ENCODE measurements at regions not wholly inside any gene's neighbourhood (a gene's known extent, or its start where the extent isn't known, plus 50 kb on each side); places are given as distances from the start of the nearest gene placed in this dataset.

DNA sequence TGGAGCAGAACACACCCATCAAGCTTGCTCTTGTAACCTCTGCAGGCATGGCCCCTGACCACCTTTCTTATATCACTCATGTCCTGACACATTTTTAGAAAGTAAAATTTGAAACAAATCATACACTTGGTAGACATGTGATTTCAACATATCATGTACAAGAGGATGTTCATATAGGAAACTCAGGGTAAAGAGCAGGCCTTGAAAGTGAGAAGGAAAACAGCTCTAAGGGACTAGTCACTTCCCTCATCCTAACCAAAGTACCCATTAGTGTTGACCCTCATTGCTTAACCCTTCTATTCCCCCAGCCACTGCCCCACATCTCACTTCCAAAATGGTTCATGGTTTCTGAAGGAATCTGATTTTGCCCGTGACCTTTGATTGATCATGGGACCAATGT, 492.4 kb upstream of the KLF4 start:
- Histone ChIP-seq H3K27me3 (ENCODE audit: control insufficient read depth in 4 of 4, insufficient read depth in 4 of 4, low read length in 3 of 4) (no peaks in the 10 kb centered on the region), H3K36me3 (ENCODE audit: control insufficient read depth in 4 of 4, insufficient read depth in 3 of 4, low read depth in 1 of 4, low read length in 3 of 4) (no peaks in the 10 kb centered on the region), H3K27ac (ENCODE audit: low read depth in 1 of 2, low read length in 2 of 2) (no peak overlapping the region), H3K4me1 (ENCODE audit: control insufficient read depth in 4 of 4, insufficient read depth in 4 of 4, low read length in 3 of 4) (no peaks in the 10 kb centered on the region), H3K9ac (ENCODE audit: low read depth in 1 of 2, low read length in 2 of 2) (no peak overlapping the region), H3K4me3 (ENCODE audit: low read depth in 1 of 3, low read length in 3 of 3) (no peak overlapping the region), H3K9me3 (ENCODE audit: control insufficient read depth in 4 of 4, low read length in 3 of 4) (no peaks in the 10 kb centered on the region)
- no peak for TF ChIP-seq GABPA (IDR thresholded peaks at IDR 0.05 in 1 of 2, conservative IDR thresholded peaks at IDR 0.05 in 1 of 2)
- no peak for TF ChIP-seq SP1 (IDR thresholded peaks at IDR 0.05)
- no peak for TF ChIP-seq RAD21 (IDR thresholded peaks at IDR 0.05)
- TF ChIP-seq, protein P1, sequence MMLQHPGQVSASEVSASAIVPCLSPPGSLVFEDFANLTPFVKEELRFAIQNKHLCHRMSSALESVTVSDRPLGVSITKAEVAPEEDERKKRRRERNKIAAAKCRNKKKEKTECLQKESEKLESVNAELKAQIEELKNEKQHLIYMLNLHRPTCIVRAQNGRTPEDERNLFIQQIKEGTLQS (IDR thresholded peaks at IDR 0.05), result no peak
- TF ChIP-seq FOXA1 (IDR thresholded peaks at IDR 0.05), result no peak
- no peak for TF ChIP-seq JUND (IDR thresholded peaks at IDR 0.05)
- TF ChIP-seq FOXA2 (IDR thresholded peaks at IDR 0.05), result no peak
- TF ChIP-seq, protein P2, sequence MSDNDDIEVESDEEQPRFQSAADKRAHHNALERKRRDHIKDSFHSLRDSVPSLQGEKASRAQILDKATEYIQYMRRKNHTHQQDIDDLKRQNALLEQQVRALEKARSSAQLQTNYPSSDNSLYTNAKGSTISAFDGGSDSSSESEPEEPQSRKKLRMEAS (IDR thresholded peaks at IDR 0.05), result no peak
- no peak for TF ChIP-seq HNF4G (IDR thresholded peaks at IDR 0.05)
- TF ChIP-seq TAF1 (conservative IDR thresholded peaks at IDR 0.05), result no peak
- TF ChIP-seq EGR1 (IDR thresholded peaks at IDR 0.05; ENCODE audit: low read depth in 2 of 2), result no peak
- TF ChIP-seq, protein P3, sequence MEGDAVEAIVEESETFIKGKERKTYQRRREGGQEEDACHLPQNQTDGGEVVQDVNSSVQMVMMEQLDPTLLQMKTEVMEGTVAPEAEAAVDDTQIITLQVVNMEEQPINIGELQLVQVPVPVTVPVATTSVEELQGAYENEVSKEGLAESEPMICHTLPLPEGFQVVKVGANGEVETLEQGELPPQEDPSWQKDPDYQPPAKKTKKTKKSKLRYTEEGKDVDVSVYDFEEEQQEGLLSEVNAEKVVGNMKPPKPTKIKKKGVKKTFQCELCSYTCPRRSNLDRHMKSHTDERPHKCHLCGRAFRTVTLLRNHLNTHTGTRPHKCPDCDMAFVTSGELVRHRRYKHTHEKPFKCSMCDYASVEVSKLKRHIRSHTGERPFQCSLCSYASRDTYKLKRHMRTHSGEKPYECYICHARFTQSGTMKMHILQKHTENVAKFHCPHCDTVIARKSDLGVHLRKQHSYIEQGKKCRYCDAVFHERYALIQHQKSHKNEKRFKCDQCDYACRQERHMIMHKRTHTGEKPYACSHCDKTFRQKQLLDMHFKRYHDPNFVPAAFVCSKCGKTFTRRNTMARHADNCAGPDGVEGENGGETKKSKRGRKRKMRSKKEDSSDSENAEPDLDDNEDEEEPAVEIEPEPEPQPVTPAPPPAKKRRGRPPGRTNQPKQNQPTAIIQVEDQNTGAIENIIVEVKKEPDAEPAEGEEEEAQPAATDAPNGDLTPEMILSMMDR (IDR thresholded peaks at IDR 0.05; ENCODE audit: low read depth, low read length, missing input control), result no peak
- TF ChIP-seq YY1 (IDR thresholded peaks at IDR 0.05), result no peak
- DNase-seq (ENCODE audit: low spot score), result no peak
- WGBS, result 98% methylated on average over 1 of the region's 1 CpG

DNA sequence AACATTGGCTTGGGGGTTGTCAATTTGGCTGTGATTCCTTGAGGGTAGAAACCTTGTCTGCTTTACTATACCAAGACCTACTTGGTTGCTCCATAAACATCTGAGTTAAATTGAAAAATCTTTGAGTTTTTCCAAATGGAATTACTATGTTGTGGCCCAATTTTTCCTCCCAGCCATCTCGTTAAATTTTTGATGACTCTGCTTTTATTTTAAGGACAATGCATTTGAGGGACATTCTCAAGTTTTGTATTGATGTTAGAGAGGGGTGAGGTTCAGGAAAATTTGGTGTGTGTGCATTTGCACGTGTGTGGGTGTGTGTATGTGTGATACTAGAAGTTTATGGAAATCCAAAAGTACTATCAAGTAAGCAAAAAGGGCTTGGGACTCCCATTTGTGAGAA, 491.4 kb upstream of the KLF4 start:
- no peaks in the 10 kb centered on the region for H3K9me3 ChIP-seq (ENCODE audit: control insufficient read depth in 4 of 4, low read length in 3 of 4)
- no peaks in the 10 kb centered on the region for H3K36me3 ChIP-seq (ENCODE audit: control insufficient read depth in 4 of 4, insufficient read depth in 3 of 4, low read depth in 1 of 4, low read length in 3 of 4)
- DNase-seq (ENCODE audit: low spot score), result no peak
- no peak overlapping the region for H3K9ac ChIP-seq (ENCODE audit: low read depth in 1 of 2, low read length in 2 of 2)
- no peaks in the 10 kb centered on the region for H3K27me3 ChIP-seq (ENCODE audit: control insufficient read depth in 4 of 4, insufficient read depth in 4 of 4, low read length in 3 of 4)
- no peak overlapping the region for H3K4me3 ChIP-seq (ENCODE audit: low read depth in 1 of 3, low read length in 3 of 3)
- 84% methylated on average over 2 of the region's 2 CpGs for WGBS
- no peak overlapping the region for H3K27ac ChIP-seq (ENCODE audit: low read depth in 1 of 2, low read length in 2 of 2)
- no peaks in the 10 kb centered on the region for H3K4me1 ChIP-seq (ENCODE audit: control insufficient read depth in 4 of 4, insufficient read depth in 4 of 4, low read length in 3 of 4)
- TF ChIP-seq HNF4A (conservative IDR thresholded peaks at IDR 0.05) (no peak), SP1 (IDR thresholded peaks at IDR 0.05) (no peak), GABPA (IDR thresholded peaks at IDR 0.05 in 1 of 2, conservative IDR thresholded peaks at IDR 0.05 in 1 of 2) (no peak), RAD21 (IDR thresholded peaks at IDR 0.05) (no peak), HNF4G (IDR thresholded peaks at IDR 0.05) (no peak), TAF1 (conservative IDR thresholded peaks at IDR 0.05) (no peak), FOXA2 (IDR thresholded peaks at IDR 0.05) (no peak), JUND (IDR thresholded peaks at IDR 0.05) (no peak), YY1 (IDR thresholded peaks at IDR 0.05) (no peak), NR2F2 (IDR thresholded peaks at IDR 0.05) (no peak), FOXA1 (IDR thresholded peaks at IDR 0.05) (no peak), EGR1 (IDR thresholded peaks at IDR 0.05; ENCODE audit: low read depth in 2 of 2) (no peak), RXRA (IDR thresholded peaks at IDR 0.05) (no peak)
- TF ChIP-seq, protein P4, sequence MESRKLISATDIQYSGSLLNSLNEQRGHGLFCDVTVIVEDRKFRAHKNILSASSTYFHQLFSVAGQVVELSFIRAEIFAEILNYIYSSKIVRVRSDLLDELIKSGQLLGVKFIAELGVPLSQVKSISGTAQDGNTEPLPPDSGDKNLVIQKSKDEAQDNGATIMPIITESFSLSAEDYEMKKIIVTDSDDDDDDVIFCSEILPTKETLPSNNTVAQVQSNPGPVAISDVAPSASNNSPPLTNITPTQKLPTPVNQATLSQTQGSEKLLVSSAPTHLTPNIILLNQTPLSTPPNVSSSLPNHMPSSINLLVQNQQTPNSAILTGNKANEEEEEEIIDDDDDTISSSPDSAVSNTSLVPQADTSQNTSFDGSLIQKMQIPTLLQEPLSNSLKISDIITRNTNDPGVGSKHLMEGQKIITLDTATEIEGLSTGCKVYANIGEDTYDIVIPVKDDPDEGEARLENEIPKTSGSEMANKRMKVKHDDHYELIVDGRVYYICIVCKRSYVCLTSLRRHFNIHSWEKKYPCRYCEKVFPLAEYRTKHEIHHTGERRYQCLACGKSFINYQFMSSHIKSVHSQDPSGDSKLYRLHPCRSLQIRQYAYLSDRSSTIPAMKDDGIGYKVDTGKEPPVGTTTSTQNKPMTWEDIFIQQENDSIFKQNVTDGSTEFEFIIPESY (IDR thresholded peaks at IDR 0.05), result no peak
- TF ChIP-seq, protein P5, sequence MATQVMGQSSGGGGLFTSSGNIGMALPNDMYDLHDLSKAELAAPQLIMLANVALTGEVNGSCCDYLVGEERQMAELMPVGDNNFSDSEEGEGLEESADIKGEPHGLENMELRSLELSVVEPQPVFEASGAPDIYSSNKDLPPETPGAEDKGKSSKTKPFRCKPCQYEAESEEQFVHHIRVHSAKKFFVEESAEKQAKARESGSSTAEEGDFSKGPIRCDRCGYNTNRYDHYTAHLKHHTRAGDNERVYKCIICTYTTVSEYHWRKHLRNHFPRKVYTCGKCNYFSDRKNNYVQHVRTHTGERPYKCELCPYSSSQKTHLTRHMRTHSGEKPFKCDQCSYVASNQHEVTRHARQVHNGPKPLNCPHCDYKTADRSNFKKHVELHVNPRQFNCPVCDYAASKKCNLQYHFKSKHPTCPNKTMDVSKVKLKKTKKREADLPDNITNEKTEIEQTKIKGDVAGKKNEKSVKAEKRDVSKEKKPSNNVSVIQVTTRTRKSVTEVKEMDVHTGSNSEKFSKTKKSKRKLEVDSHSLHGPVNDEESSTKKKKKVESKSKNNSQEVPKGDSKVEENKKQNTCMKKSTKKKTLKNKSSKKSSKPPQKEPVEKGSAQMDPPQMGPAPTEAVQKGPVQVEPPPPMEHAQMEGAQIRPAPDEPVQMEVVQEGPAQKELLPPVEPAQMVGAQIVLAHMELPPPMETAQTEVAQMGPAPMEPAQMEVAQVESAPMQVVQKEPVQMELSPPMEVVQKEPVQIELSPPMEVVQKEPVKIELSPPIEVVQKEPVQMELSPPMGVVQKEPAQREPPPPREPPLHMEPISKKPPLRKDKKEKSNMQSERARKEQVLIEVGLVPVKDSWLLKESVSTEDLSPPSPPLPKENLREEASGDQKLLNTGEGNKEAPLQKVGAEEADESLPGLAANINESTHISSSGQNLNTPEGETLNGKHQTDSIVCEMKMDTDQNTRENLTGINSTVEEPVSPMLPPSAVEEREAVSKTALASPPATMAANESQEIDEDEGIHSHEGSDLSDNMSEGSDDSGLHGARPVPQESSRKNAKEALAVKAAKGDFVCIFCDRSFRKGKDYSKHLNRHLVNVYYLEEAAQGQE (IDR thresholded peaks at IDR 0.05), result no peak
- TF ChIP-seq, protein P3 (IDR thresholded peaks at IDR 0.05; ENCODE audit: low read depth, low read length, missing input control), result no peak
- TF ChIP-seq, protein P2 (IDR thresholded peaks at IDR 0.05), result no peak
- TF ChIP-seq, protein P1 (IDR thresholded peaks at IDR 0.05), result no peak
